ENCODE measurements at regions not wholly inside any gene's neighbourhood (a gene's known extent, or its start where the extent isn't known, plus 50 kb on each side); places are given as distances from the start of the nearest gene placed in this dataset.

GRCh38 chr4:124015766-124016165, 619.2 kb downstream of the SPRY1 start:
- no peak overlapping the region for H3K4me3 ChIP-seq (ENCODE audit: low read depth, low read length)
- TF ChIP-seq, protein P1, sequence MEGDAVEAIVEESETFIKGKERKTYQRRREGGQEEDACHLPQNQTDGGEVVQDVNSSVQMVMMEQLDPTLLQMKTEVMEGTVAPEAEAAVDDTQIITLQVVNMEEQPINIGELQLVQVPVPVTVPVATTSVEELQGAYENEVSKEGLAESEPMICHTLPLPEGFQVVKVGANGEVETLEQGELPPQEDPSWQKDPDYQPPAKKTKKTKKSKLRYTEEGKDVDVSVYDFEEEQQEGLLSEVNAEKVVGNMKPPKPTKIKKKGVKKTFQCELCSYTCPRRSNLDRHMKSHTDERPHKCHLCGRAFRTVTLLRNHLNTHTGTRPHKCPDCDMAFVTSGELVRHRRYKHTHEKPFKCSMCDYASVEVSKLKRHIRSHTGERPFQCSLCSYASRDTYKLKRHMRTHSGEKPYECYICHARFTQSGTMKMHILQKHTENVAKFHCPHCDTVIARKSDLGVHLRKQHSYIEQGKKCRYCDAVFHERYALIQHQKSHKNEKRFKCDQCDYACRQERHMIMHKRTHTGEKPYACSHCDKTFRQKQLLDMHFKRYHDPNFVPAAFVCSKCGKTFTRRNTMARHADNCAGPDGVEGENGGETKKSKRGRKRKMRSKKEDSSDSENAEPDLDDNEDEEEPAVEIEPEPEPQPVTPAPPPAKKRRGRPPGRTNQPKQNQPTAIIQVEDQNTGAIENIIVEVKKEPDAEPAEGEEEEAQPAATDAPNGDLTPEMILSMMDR (conservative IDR thresholded peaks at IDR 0.05; ENCODE audit: low read depth, low read length), result no peak
- no peak for DNase-seq (ENCODE audit: low read depth)

DNA sequence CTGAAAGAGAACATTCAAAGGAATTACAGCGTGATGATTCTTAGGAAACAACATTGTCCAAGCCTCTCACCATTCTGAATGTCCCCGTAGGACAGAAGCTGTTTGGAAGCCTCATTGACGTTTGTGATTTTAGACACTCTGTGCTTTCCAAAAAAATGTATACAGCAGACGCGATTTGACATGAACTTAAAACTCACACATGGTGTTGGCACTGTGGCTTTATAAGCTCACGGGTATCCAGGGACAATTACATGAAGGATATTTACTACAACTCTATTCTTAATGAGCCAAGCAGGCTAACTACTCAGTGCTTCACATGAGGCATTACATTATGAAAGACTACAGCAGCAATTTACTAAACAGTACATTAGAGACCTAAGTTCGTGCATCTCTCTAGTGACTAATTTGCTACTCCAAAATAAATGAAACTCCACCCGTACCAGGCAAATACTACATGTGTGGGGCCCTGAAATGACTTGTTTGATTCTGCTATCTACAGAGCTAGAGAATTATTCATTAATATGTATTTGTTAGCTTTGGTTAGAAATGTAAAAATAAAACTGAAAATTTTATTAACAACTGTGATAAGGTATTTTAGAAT, 620.7 kb downstream of the SPRY1 start:
- TF ChIP-seq, protein P1 (conservative IDR thresholded peaks at IDR 0.05; ENCODE audit: low read depth, low read length), result no peak
- H3K4me3 ChIP-seq (ENCODE audit: low read depth, low read length), result no peak overlapping the region
- DNase-seq (ENCODE audit: low read depth), result no peak

GRCh38 chr4:124018383-124019317, 622.1 kb downstream of the SPRY1 start:
- TF ChIP-seq, protein P1 (conservative IDR thresholded peaks at IDR 0.05; ENCODE audit: low read depth, low read length), result no peak
- no peak for DNase-seq (ENCODE audit: low read depth)
- no peak overlapping the region for H3K4me3 ChIP-seq (ENCODE audit: low read depth, low read length)

- DNase-seq (ENCODE audit: low read depth), result no peak
- TF ChIP-seq, protein P1 (conservative IDR thresholded peaks at IDR 0.05; ENCODE audit: low read depth, low read length), result no peak
- H3K4me3 ChIP-seq (ENCODE audit: low read depth, low read length), result no peak overlapping the region
These were observed 623.4 kb downstream of the SPRY1 start for GRCh38 chr4:124019749-124020549.

DNA sequence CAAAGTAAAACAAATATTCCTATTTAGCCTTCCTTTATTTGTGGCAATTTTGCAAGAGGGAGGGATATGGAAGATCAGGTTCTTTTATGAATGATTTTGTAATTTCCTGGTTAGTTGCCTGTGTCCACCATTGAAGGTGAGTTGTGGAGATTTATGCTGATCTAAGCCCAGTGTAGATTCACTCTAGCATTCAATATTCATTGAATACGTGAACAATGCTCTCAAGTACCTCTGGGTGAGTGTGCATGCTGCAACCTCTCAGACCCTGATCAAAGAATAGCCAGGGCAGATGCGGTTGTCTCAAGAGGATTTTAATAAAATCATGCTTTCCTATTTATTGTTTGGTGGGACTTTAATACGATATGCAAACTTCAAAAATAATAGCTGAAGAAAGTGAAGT, 628.4 kb downstream of the SPRY1 start:
- H3K4me3 ChIP-seq (ENCODE audit: low read depth, low read length), result no peak overlapping the region
- DNase-seq (ENCODE audit: low read depth), result peak; percentile 27
- TF ChIP-seq, protein P1 (conservative IDR thresholded peaks at IDR 0.05; ENCODE audit: low read depth, low read length), result no peak

- peak overlapping the region; percentile 26 for H3K4me3 ChIP-seq (ENCODE audit: low read depth, low read length)
- peak; percentile 26 for DNase-seq (ENCODE audit: low read depth)
- TF ChIP-seq, protein P1 (conservative IDR thresholded peaks at IDR 0.05; ENCODE audit: low read depth, low read length), result no peak
These were observed 628.8 kb downstream of the SPRY1 start for GRCh38 chr4:124025428-124025827.

Data from epithelial cell of proximal tubule (primary cell).